HCT116 (cell line): ENCODE measurements at regions not wholly inside any gene's neighbourhood (a gene's known extent, or its start where the extent isn't known, plus 50 kb on each side); places are given as distances from the start of the nearest gene placed in this dataset.

ENCODE experiments used
- CTCF ChIP-seq, 3 experiments: fragments of 200-600 bp in 1 of 3; sonication (generic) in 1 of 3; IDR thresholded peaks in 2 of 3; conservative IDR thresholded peaks in 1 of 3; 2 replicates each; pipeline ENCODE4 v1.5.1; 2012 to 2017; ENCODE audit warnings: low read depth in 2 of 3, low read length in 2 of 3, antibody characterized with exemption in 1 of 3, borderline replicate concordance in 1 of 3, control low read depth in 1 of 3, mild to moderate bottlenecking in 1 of 3, mixed read lengths in 1 of 3, mixed run types in 1 of 3, moderate library complexity in 1 of 3; ENCODE audit not compliant: insufficient read depth in 1 of 3
- EZH2 ChIP-seq: fragments of 200-600 bp; sonication (generic); IDR thresholded peaks from 2 replicates; pipeline ENCODE4 v1.6.1; 2017; ENCODE audit warnings: antibody characterized with exemption, mixed run types
- EZH2phosphoT487 ChIP-seq: fragments of 200-600 bp; IDR thresholded peaks from 2 replicates; pipeline ENCODE4 v1.6.1; 2018; ENCODE audit warnings: antibody characterized with exemption, borderline replicate concordance
- JUND ChIP-seq: IDR thresholded peaks from 2 replicates; pipeline ENCODE4 v1.6.1; 2012
- POLR2A ChIP-seq: IDR thresholded peaks from 2 replicates; pipeline ENCODE4 v1.7.0; 2011; ENCODE audit warnings: borderline replicate concordance; ENCODE audit not compliant: insufficient read depth, insufficient read length; ENCODE audit errors: extremely low read depth
- POLR2AphosphoS5 ChIP-seq: IDR thresholded peaks from 2 replicates; pipeline ENCODE4 v1.6.1; 2011; ENCODE audit warnings: mild to moderate bottlenecking, low read depth, low read length, moderate library complexity
- RAD21 ChIP-seq: IDR thresholded peaks from 2 replicates; pipeline ENCODE4 v1.6.1; 2012; ENCODE audit warnings: low read depth, mild to moderate bottlenecking
- SP1 ChIP-seq: IDR thresholded peaks from 2 replicates; pipeline ENCODE4 v1.6.1; 2012; ENCODE audit warnings: low read depth
- SRF ChIP-seq: IDR thresholded peaks from 2 replicates; pipeline ENCODE4 v1.6.1; 2012; ENCODE audit warnings: low read depth
- TCF7L2 ChIP-seq: IDR thresholded peaks from 2 replicates; pipeline ENCODE4 v1.7.0; 2011; ENCODE audit warnings: borderline replicate concordance, inconsistent platforms; ENCODE audit not compliant: insufficient read depth, insufficient read length; ENCODE audit errors: extremely low read depth
- ZFX ChIP-seq: fragments of 450-650 bp; IDR thresholded peaks from 2 replicates; pipeline ENCODE4 v1.6.1; 2017
- ZNF274 ChIP-seq: fragments of 200-500 bp; sonication (Bioruptor generic); IDR thresholded peaks from 2 replicates; pipeline ENCODE4 v1.6.1; 2014; ENCODE audit warnings: mild to moderate bottlenecking, low read depth, low read length, inconsistent platforms
- TF ChIP-seq, protein P1 (sequence below): IDR thresholded peaks from 2 replicates; pipeline ENCODE4 v1.6.1; 2011; ENCODE audit warnings: mild to moderate bottlenecking, low read length, moderate library complexity; ENCODE audit not compliant: insufficient replicate concordance; ENCODE audit errors: extremely low read depth

GRCh38 chr4:126610933-126611332 lies 1021.8 kb upstream of the INTU start:
- TF ChIP-seq CTCF (IDR thresholded peaks at IDR 0.05 in 2 of 3, conservative IDR thresholded peaks at IDR 0.05 in 1 of 3; ENCODE audit: borderline replicate concordance in 1 of 3, insufficient read depth in 1 of 3, low read depth in 2 of 3, low read length in 2 of 3) (no peak), TCF7L2 (no peak), POLR2A (no peak), POLR2AphosphoS5 (no peak), EZH2phosphoT487 (no peak), SP1 (no peak), SRF (no peak), EZH2 (no peak), RAD21 (no peak), ZNF274 (no peak), JUND (no peak), ZFX (no peak)
- TF ChIP-seq, protein P1, sequence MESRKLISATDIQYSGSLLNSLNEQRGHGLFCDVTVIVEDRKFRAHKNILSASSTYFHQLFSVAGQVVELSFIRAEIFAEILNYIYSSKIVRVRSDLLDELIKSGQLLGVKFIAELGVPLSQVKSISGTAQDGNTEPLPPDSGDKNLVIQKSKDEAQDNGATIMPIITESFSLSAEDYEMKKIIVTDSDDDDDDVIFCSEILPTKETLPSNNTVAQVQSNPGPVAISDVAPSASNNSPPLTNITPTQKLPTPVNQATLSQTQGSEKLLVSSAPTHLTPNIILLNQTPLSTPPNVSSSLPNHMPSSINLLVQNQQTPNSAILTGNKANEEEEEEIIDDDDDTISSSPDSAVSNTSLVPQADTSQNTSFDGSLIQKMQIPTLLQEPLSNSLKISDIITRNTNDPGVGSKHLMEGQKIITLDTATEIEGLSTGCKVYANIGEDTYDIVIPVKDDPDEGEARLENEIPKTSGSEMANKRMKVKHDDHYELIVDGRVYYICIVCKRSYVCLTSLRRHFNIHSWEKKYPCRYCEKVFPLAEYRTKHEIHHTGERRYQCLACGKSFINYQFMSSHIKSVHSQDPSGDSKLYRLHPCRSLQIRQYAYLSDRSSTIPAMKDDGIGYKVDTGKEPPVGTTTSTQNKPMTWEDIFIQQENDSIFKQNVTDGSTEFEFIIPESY, result no peak
